KMS-11 (cell line): ENCODE measurements at regions not wholly inside any gene's neighbourhood (a gene's known extent, or its start where the extent isn't known, plus 50 kb on each side); places are given as distances from the start of the nearest gene placed in this dataset.

Source experiments
- H2AFZ ChIP-seq: fragments of 200-600 bp; sonication (generic); 2 replicates; pipeline ENCODE4 v1.6.1; 2016; ENCODE audit warnings: antibody characterized with exemption, mixed run types, low read depth
- H3K27ac ChIP-seq: fragments of 200-600 bp; sonication (generic); 2 replicates; pipeline ENCODE4 v1.6.1; 2016; ENCODE audit warnings: mild to moderate bottlenecking, mixed run types
- H3K27me3 ChIP-seq: fragments of 200-600 bp; sonication (generic); 2 replicates; pipeline ENCODE4 v1.6.1; 2017; ENCODE audit warnings: mild to moderate bottlenecking, low read depth, mixed run types, moderate library complexity; ENCODE audit not compliant: insufficient read depth
- H3K36me3 ChIP-seq: fragments of 200-600 bp; sonication (generic); 2 replicates; pipeline ENCODE4 v1.6.1; 2017; ENCODE audit warnings: mild to moderate bottlenecking, mixed run types; ENCODE audit not compliant: insufficient read depth
- H3K4me1 ChIP-seq: fragments of 200-600 bp; sonication (generic); 2 replicates; pipeline ENCODE4 v1.6.1; 2016; ENCODE audit warnings: mild to moderate bottlenecking, low read depth, mixed run types; ENCODE audit not compliant: poor library complexity, severe bottlenecking
- H3K4me2 ChIP-seq: fragments of 200-600 bp; sonication (generic); 2 replicates; pipeline ENCODE4 v1.7.0; 2016; ENCODE audit warnings: mild to moderate bottlenecking, mixed run types
- H3K4me3 ChIP-seq: fragments of 200-600 bp; sonication (generic); IDR thresholded peaks from 2 replicates; pipeline ENCODE4 v1.6.1; 2017; ENCODE audit warnings: low read depth, low read length, mixed read lengths; ENCODE audit not compliant: insufficient read depth
- H3K79me2 ChIP-seq: fragments of 200-600 bp; sonication (generic); 2 replicates; pipeline ENCODE4 v1.6.1; 2016; ENCODE audit warnings: low read depth, mixed run types; ENCODE audit not compliant: insufficient read depth
- H3K9ac ChIP-seq: fragments of 200-600 bp; sonication (generic); 2 replicates; pipeline ENCODE4 v1.6.1; 2016; ENCODE audit warnings: mild to moderate bottlenecking, mixed run types
- H4K20me1 ChIP-seq: fragments of 200-600 bp; sonication (generic); 2 replicates; pipeline ENCODE4 v1.6.1; 2016; ENCODE audit warnings: mild to moderate bottlenecking, mixed run types; ENCODE audit not compliant: insufficient read depth
- CTCF ChIP-seq: fragments of 200-600 bp; sonication (generic); conservative IDR thresholded peaks from 2 replicates; pipeline ENCODE4 v1.6.1; 2017; ENCODE audit warnings: low read depth, mild to moderate bottlenecking, antibody characterized with exemption, low read length, moderate library complexity, mixed read lengths

GRCh38 chr11:70709596-70709995, 311.3 kb downstream of the CTTN start:
- H3K27ac ChIP-seq = no peak overlapping the region
- H4K20me1 ChIP-seq = no peaks in the 10 kb centered on the region
- TF ChIP-seq CTCF = no peak
- no peak overlapping the region for H3K4me3 ChIP-seq
- H3K36me3 ChIP-seq = no peaks in the 10 kb centered on the region
- H3K9ac ChIP-seq = no peak overlapping the region
- no peak overlapping the region for H3K4me2 ChIP-seq
- no peaks in the 10 kb centered on the region for H3K4me1 ChIP-seq
- H3K27me3 ChIP-seq = peaks cover 1% of the 10 kb centered on the region; the same call in 1 of the 2 replicates
- no peaks in the 10 kb centered on the region for H3K79me2 ChIP-seq
- no peak overlapping the region for H2AFZ ChIP-seq

- no peak for TF ChIP-seq CTCF
- Histone ChIP-seq H3K79me2 (no peaks in the 10 kb centered on the region), H3K4me2 (no peak overlapping the region), H3K4me3 (no peak overlapping the region), H4K20me1 (no peaks in the 10 kb centered on the region), H3K27me3 (peaks cover 3% of the 10 kb centered on the region; the same call in 1 of the 2 replicates), H3K36me3 (no peaks in the 10 kb centered on the region), H3K27ac (no peak overlapping the region), H3K4me1 (no peaks in the 10 kb centered on the region), H2AFZ (no peak overlapping the region), H3K9ac (no peak overlapping the region)
These were observed 311.9 kb downstream of the CTTN start for GRCh38 chr11:70710192-70710591.

GRCh38 chr11:70710601-70711000, 312.3 kb downstream of the CTTN start:
- H3K4me1 ChIP-seq = no peaks in the 10 kb centered on the region
- peaks cover 7% of the 10 kb centered on the region; the same call in 1 of the 2 replicates for H3K27me3 ChIP-seq

GRCh38 chr11:70711095-70711910, 313.0 kb downstream of the CTTN start:
- Histone ChIP-seq H3K27ac (no peak overlapping the region), H3K4me3 (no peak overlapping the region), H3K36me3 (no peaks in the 10 kb centered on the region), H3K4me2 (no peak overlapping the region), H3K27me3 (peaks cover 8% of the 10 kb centered on the region; the same call in 1 of the 2 replicates), H4K20me1 (no peaks in the 10 kb centered on the region), H2AFZ (no peak overlapping the region), H3K4me1 (no peaks in the 10 kb centered on the region), H3K79me2 (no peaks in the 10 kb centered on the region), H3K9ac (no peak overlapping the region)
- TF ChIP-seq CTCF = no peak

More at GRCh38 chr11:70710601-70711000, 312.3 kb downstream of the CTTN start:
- H3K4me2 ChIP-seq = no peak overlapping the region
- no peak for TF ChIP-seq CTCF
- H3K27ac ChIP-seq = no peak overlapping the region
- H3K36me3 ChIP-seq = no peaks in the 10 kb centered on the region
- H3K79me2 ChIP-seq = no peaks in the 10 kb centered on the region
- H4K20me1 ChIP-seq = no peaks in the 10 kb centered on the region
- H3K9ac ChIP-seq = no peak overlapping the region
- H2AFZ ChIP-seq = no peak overlapping the region
- no peak overlapping the region for H3K4me3 ChIP-seq
